ENCODE measurements at regions not wholly inside any gene's neighbourhood (a gene's known extent, or its start where the extent isn't known, plus 50 kb on each side); places are given as distances from the start of the nearest gene placed in this dataset.

DNA sequence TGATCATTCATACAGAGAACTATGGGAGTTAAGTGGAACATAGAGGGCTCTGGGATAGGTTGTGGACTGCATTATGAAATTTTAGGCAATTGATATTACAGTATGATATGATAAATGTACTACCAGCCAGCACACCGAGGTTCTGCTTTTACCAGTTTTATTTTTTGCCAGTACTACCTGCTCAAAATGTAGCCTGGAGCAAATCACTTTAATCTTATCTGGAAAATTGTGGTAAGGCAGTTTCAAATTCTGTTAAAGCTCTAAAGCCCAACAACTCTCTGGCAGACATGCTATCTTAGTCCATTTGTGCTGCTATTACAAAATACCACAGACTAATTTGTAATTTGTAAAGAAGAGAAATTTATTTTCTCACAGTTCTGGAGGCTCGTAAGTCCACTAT is 474.9 kb upstream of the CWC22 start:
- intact Hi-C loops (cut with DNase I; ENCODE audit: low total_unique reads), result no loop called here
- Histone ChIP-seq H3K36me3 (no peaks in the 10 kb centered on the region), H3K27me3 (replicated peaks in 1 of 7) (no peaks in the 10 kb centered on the region), H3K4me3 (no peak overlapping the region), H3K9me3 (no peaks in the 10 kb centered on the region), H3K4me1 (no peaks in the 10 kb centered on the region), H3K27ac (no peak overlapping the region)
- WGBS, 5 donors, result 67 to 83% (median 69%) methylated on average over 2 of the region's 2 CpGs
- TF ChIP-seq POLR2A (IDR thresholded peaks at IDR 0.05), result no peak
- TF ChIP-seq, protein P1, sequence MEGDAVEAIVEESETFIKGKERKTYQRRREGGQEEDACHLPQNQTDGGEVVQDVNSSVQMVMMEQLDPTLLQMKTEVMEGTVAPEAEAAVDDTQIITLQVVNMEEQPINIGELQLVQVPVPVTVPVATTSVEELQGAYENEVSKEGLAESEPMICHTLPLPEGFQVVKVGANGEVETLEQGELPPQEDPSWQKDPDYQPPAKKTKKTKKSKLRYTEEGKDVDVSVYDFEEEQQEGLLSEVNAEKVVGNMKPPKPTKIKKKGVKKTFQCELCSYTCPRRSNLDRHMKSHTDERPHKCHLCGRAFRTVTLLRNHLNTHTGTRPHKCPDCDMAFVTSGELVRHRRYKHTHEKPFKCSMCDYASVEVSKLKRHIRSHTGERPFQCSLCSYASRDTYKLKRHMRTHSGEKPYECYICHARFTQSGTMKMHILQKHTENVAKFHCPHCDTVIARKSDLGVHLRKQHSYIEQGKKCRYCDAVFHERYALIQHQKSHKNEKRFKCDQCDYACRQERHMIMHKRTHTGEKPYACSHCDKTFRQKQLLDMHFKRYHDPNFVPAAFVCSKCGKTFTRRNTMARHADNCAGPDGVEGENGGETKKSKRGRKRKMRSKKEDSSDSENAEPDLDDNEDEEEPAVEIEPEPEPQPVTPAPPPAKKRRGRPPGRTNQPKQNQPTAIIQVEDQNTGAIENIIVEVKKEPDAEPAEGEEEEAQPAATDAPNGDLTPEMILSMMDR (IDR thresholded peaks at IDR 0.05 in 8 of 11, conservative IDR thresholded peaks at IDR 0.05 in 3 of 11), result no peak
- TF ChIP-seq POLR2AphosphoS5 (IDR thresholded peaks at IDR 0.05), result no peak
- DNase-seq, result no peak

DNA sequence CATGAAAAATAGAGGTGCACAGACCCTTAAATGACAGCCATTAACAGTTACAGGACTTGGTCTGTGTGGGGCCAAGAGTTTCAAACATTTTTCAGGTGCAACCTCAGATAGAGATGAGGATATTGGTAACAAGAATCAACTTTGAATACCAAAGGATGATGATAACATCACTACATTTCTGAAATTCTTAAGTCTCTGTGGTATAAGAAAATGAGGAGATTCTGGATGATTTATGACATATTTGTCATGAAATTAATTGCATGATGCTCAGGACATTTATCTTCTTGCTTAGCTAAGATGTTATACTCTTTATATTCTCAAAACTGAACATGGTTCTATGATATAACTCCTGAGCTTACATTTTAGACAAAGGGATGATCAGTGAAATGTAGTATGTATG is 471.8 kb upstream of the CWC22 start:
- H3K4me3 ChIP-seq, result no peak overlapping the region
- H3K27me3 ChIP-seq (replicated peaks in 1 of 7), result no peaks in the 10 kb centered on the region
- H3K27ac ChIP-seq, result no peak overlapping the region
- TF ChIP-seq, protein P1 (IDR thresholded peaks at IDR 0.05 in 8 of 11, conservative IDR thresholded peaks at IDR 0.05 in 3 of 11), result no peak
- no peak for TF ChIP-seq POLR2A (IDR thresholded peaks at IDR 0.05)
- no peak for TF ChIP-seq POLR2AphosphoS5 (IDR thresholded peaks at IDR 0.05)
- H3K9me3 ChIP-seq, result no peaks in the 10 kb centered on the region
- no peak for DNase-seq
- H3K4me1 ChIP-seq, result no peaks in the 10 kb centered on the region
- intact Hi-C loops (cut with DNase I; ENCODE audit: low total_unique reads), result no loop called here
- H3K36me3 ChIP-seq, result no peaks in the 10 kb centered on the region

DNA sequence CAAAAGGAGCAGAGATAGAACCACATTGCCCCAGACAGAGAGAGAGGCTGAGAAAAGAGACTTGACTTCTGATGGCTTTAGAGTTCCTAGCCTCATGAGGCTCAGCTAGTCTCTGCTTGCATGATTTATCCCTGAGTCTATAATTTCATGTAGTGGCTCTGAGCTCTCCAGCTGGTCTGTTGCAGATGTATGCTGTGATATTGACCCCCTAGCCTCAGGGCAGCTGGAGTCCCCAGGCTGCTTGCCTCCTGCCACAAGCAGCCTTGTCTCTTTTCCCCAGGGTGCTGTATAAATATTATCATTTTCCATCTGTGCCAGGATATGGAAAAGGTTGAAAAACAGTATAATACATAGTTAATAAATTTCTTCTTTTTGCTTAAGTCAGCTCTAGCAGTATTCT is 467.6 kb upstream of the CWC22 start:
- Histone ChIP-seq H3K27ac (no peak overlapping the region), H3K4me3 (no peak overlapping the region), H3K9me3 (no peaks in the 10 kb centered on the region), H3K36me3 (no peaks in the 10 kb centered on the region), H3K27me3 (replicated peaks in 1 of 7) (no peaks in the 10 kb centered on the region), H3K4me1 (no peaks in the 10 kb centered on the region)
- no peak for DNase-seq
- intact Hi-C loops (cut with DNase I; ENCODE audit: low total_unique reads), result no loop called here
- no peak for TF ChIP-seq POLR2A (IDR thresholded peaks at IDR 0.05)
- TF ChIP-seq, protein P1 (IDR thresholded peaks at IDR 0.05 in 8 of 11, conservative IDR thresholded peaks at IDR 0.05 in 3 of 11), result no peak
- TF ChIP-seq POLR2AphosphoS5 (IDR thresholded peaks at IDR 0.05), result no peak

DNA sequence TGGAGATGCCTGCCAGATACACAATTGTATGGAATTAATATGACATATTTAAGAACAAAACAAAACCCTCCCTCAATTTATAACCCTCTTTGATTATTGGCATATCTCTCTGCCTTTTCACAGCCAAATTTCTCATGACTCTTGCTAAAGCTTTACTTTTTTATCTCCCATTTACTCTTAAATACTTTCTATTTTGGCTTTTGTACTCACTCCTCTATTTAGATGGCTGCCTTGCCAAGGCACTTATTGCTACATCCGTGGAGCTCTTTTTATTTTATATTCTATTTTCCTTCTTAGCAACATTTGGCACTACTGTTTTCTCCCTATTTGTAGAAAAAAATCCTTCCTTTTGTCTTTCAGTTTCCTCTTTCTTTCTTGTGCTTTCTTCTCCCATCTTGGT is 466.4 kb upstream of the CWC22 start:
- Histone ChIP-seq H3K27ac (no peak overlapping the region), H3K27me3 (replicated peaks in 1 of 7) (no peaks in the 10 kb centered on the region), H3K36me3 (no peaks in the 10 kb centered on the region), H3K9me3 (peaks cover 0 to 4% (median 0%) of the 10 kb centered on the region in 8 donors), H3K4me3 (no peak overlapping the region), H3K4me1 (no peaks in the 10 kb centered on the region)
- 55 to 78% (median 76%) methylated on average over 1 of the region's 1 CpG for WGBS, 5 donors
- TF ChIP-seq POLR2AphosphoS5 (IDR thresholded peaks at IDR 0.05), result no peak
- TF ChIP-seq, protein P1 (IDR thresholded peaks at IDR 0.05 in 8 of 11, conservative IDR thresholded peaks at IDR 0.05 in 3 of 11), result no peak
- TF ChIP-seq POLR2A (IDR thresholded peaks at IDR 0.05), result no peak
- intact Hi-C loops (cut with DNase I; ENCODE audit: low total_unique reads), result no loop called here
- no peak for DNase-seq

All from spleen (tissue), 11 donors.